Peyer's patch (tissue), 4 donors: ENCODE measurements at regions not wholly inside any gene's neighbourhood (a gene's known extent, or its start where the extent isn't known, plus 50 kb on each side); places are given as distances from the start of the nearest gene placed in this dataset.

ENCODE experiments used
- DNase-seq, 3 donors: peaks; one replicate each; pipeline ENCODE4 v3.0.0-alpha.2; 2017 to 2019
- H3K27ac ChIP-seq, 4 donors: fragments of 200-600 bp; sonication (generic); one replicate each; pipeline ENCODE4 v1.5.1; 2016 to 2019
- H3K27me3 ChIP-seq, 2 donors: fragments of 200-600 bp; sonication (generic); one replicate each; pipeline ENCODE4 v1.5.1; 2019
- H3K36me3 ChIP-seq, 3 donors: fragments of 200-600 bp; sonication (generic); one replicate each; pipeline ENCODE4 v1.5.1; 2016 to 2019
- H3K4me1 ChIP-seq, 4 donors: fragments of 200-600 bp; sonication (generic); one replicate each; pipeline ENCODE4 v1.5.1; 2016 to 2019
- H3K4me3 ChIP-seq, 4 donors: fragments of 200-600 bp; sonication (generic); 1 replicate in 3 of 4; 2 replicates in 1 of 4; pipeline ENCODE4 v1.5.1; 2016 to 2019; ENCODE audit warnings: mild to moderate bottlenecking in 1 of 4
- H3K9me3 ChIP-seq, 4 donors: fragments of 200-600 bp; sonication (generic); one replicate each; pipeline ENCODE4 v1.5.1; 2016 to 2019; ENCODE audit warnings: mild to moderate bottlenecking in 1 of 4
- CTCF ChIP-seq, 6 experiments: fragments of 450-650 bp in 4 of 6; fragments of 200-600 bp in 2 of 6; sonication (generic) in 1 of 6; IDR thresholded peaks; one replicate each; pipeline ENCODE4 v1.5.1; 2017 to 2019; ENCODE audit warnings: antibody characterized with exemption in 6 of 6, mild to moderate bottlenecking in 3 of 6, moderate library complexity in 1 of 6
- POLR2A ChIP-seq, 2 donors: fragments of 450-650 bp; IDR thresholded peaks; one replicate each; pipeline ENCODE4 v1.5.1; 2017; ENCODE audit warnings: antibody characterized with exemption in 2 of 2, mild to moderate bottlenecking in 2 of 2, moderate library complexity in 2 of 2

GRCh38 chr12:34334538-34334937 is 312.2 kb downstream of the ALG10 start:
- TF ChIP-seq POLR2A (IDR thresholded peaks at IDR 0.05) (no peak), CTCF (IDR thresholded peaks at IDR 0.05) (no peak)
- peaks cover 0 to 55% (median 19%) of the 10 kb centered on the region in 4 donors for H3K9me3 ChIP-seq
- no peak overlapping the region for H3K4me3 ChIP-seq
- no peaks in the 10 kb centered on the region for H3K36me3 ChIP-seq
- DNase-seq: no peak
- H3K27me3 ChIP-seq: no peaks in the 10 kb centered on the region
- H3K4me1 ChIP-seq: no peaks in the 10 kb centered on the region
- H3K27ac ChIP-seq: no peak overlapping the region

GRCh38 chr12:34334953-34335743 is 312.9 kb downstream of the ALG10 start:
- no peak overlapping the region for H3K27ac ChIP-seq
- no peaks in the 10 kb centered on the region for H3K36me3 ChIP-seq
- TF ChIP-seq CTCF (IDR thresholded peaks at IDR 0.05): no peak
- no peak for TF ChIP-seq POLR2A (IDR thresholded peaks at IDR 0.05)
- no peaks in the 10 kb centered on the region for H3K27me3 ChIP-seq
- H3K9me3 ChIP-seq: peaks cover 0 to 54% (median 20%) of the 10 kb centered on the region in 4 donors
- DNase-seq: no peak
- no peaks in the 10 kb centered on the region for H3K4me1 ChIP-seq
- H3K4me3 ChIP-seq: no peak overlapping the region

- DNase-seq: no peak
- TF ChIP-seq POLR2A (IDR thresholded peaks at IDR 0.05): no peak
- TF ChIP-seq CTCF (IDR thresholded peaks at IDR 0.05): no peak
- peaks cover 0 to 53% (median 23%) of the 10 kb centered on the region in 4 donors for H3K9me3 ChIP-seq
- H3K4me1 ChIP-seq: no peaks in the 10 kb centered on the region
- H3K27ac ChIP-seq: no peak overlapping the region
- no peaks in the 10 kb centered on the region for H3K27me3 ChIP-seq
- H3K4me3 ChIP-seq: no peak overlapping the region
- no peaks in the 10 kb centered on the region for H3K36me3 ChIP-seq
Observed at GRCh38 chr12:34335819-34336262, 313.5 kb downstream of the ALG10 start.

GRCh38 chr12:34336619-34337465 is 314.5 kb downstream of the ALG10 start:
- Histone ChIP-seq H3K36me3 (no peaks in the 10 kb centered on the region), H3K9me3 (peaks cover 0 to 58% (median 21%) of the 10 kb centered on the region in 4 donors), H3K27me3 (no peaks in the 10 kb centered on the region), H3K27ac (no peak overlapping the region), H3K4me3 (no peak overlapping the region), H3K4me1 (no peaks in the 10 kb centered on the region)
- no peak for DNase-seq
- TF ChIP-seq CTCF (IDR thresholded peaks at IDR 0.05) (no peak), POLR2A (IDR thresholded peaks at IDR 0.05) (no peak)

- Histone ChIP-seq H3K27me3 (no peaks in the 10 kb centered on the region), H3K4me1 (no peaks in the 10 kb centered on the region), H3K4me3 (no peak overlapping the region), H3K27ac (no peak overlapping the region), H3K9me3 (peaks cover 0 to 62% (median 20%) of the 10 kb centered on the region in 4 donors), H3K36me3 (no peaks in the 10 kb centered on the region)
- no peak for TF ChIP-seq CTCF (IDR thresholded peaks at IDR 0.05)
- no peak for TF ChIP-seq POLR2A (IDR thresholded peaks at IDR 0.05)
- DNase-seq: no peak
Observed at GRCh38 chr12:34338751-34339150, 316.5 kb downstream of the ALG10 start.
